Endothelial cell of umbilical vein (primary cell): ENCODE measurements at regions not wholly inside any gene's neighbourhood (a gene's known extent, or its start where the extent isn't known, plus 50 kb on each side); places are given as distances from the start of the nearest gene placed in this dataset.

Experiments used
- BruUV-seq: library from RNA; stranded (reverse); fragments of 400-500 nt; replicated peaks from 2 replicates; lab custom pipeline; 2021; lab: Mats Ljungman, UMichigan
- CTCF ChIA-PET: fragments of 300-600, 350-600 bp; sonication (Branson Sonifier 250); formaldehyde crosslinking; loops from one replicate; lab custom pipeline; 2021; ENCODE audit warnings: antibody characterized with exemption, inconsistent platforms; lab: Charles Lee
- POLR2A ChIA-PET: fragments of 300-600, 350-600 bp; sonication (Branson Sonifier 250); formaldehyde crosslinking; loops from one replicate; lab custom pipeline; 2021; ENCODE audit warnings: antibody characterized with exemption, inconsistent platforms; lab: Charles Lee
- DNase-seq: peaks from one replicate; pipeline ENCODE4 v3.0.0-alpha.2; 2011; ENCODE audit warnings: low read depth, low spot score
- FAIRE-seq: peaks from 2 replicates; lab custom pipeline; 2011; peaks lifted over from hg19 to GRCh38; lab: Jason Lieb, UNC
- H2AFZ ChIP-seq: 2 replicates; pipeline ENCODE4 v1.6.0; 2012; ENCODE audit warnings: low read depth, low read length, control low read depth, inconsistent platforms
- H3K27ac ChIP-seq: 2 replicates; pipeline ENCODE4 v1.5.1; 2011; ENCODE audit warnings: low read depth, mild to moderate bottlenecking, control low read depth, low read length, moderate library complexity; ENCODE audit not compliant: insufficient read depth
- H3K27me3 ChIP-seq, 2 experiments: 2 replicates each; pipeline versions ENCODE4 v1.6.0 to v1.6.1; 2011; ENCODE audit warnings: low read length in 2 of 2, mixed read lengths in 1 of 2; ENCODE audit not compliant: control insufficient read depth in 2 of 2, insufficient read depth in 2 of 2
- H3K36me3 ChIP-seq, 2 experiments: 2 replicates in 1 of 2; 3 replicates in 1 of 2; pipeline ENCODE4 v1.5.1; 2011; ENCODE audit warnings: low read length in 2 of 2, mild to moderate bottlenecking in 1 of 2, moderate library complexity in 1 of 2; ENCODE audit not compliant: control insufficient read depth in 2 of 2, insufficient read depth in 2 of 2; ENCODE audit errors: extremely low read depth in 1 of 2
- H3K4me1 ChIP-seq: 3 replicates; pipeline ENCODE4 v1.5.1; 2011; ENCODE audit warnings: mild to moderate bottlenecking, low read length; ENCODE audit not compliant: control insufficient read depth, insufficient read depth; ENCODE audit errors: extremely low read depth
- H3K4me2 ChIP-seq: 2 replicates; pipeline ENCODE4 v1.6.1; 2011; ENCODE audit warnings: low read length, control low read depth, mixed read lengths; ENCODE audit not compliant: insufficient read depth
- H3K4me3 ChIP-seq, 3 experiments: fragments of 200-600 bp in 1 of 3; sonication (generic), shearing (Covaris generic) in 1 of 3; replicated peaks in 1 of 3; 2 replicates each; pipeline ENCODE4 v1.5.1; 2011 to 2016; ENCODE audit warnings: control low read depth in 3 of 3, low read length in 3 of 3, mild to moderate bottlenecking in 2 of 3, inconsistent platforms in 1 of 3, low read depth in 1 of 3, moderate library complexity in 1 of 3; ENCODE audit not compliant: insufficient read depth in 1 of 3
- H3K79me2 ChIP-seq: 2 replicates; pipeline ENCODE4 v1.6.0; 2012; ENCODE audit warnings: low read length, inconsistent platforms; ENCODE audit not compliant: control insufficient read depth, insufficient read depth
- H3K9ac ChIP-seq: replicated peaks from 2 replicates; pipeline ENCODE3; 2011; ENCODE audit warnings: low read length, control low read depth; ENCODE audit not compliant: insufficient read depth; ENCODE audit errors: extremely low read depth
- H3K9me1 ChIP-seq: replicated peaks from 3 replicates; pipeline ENCODE4 v1.6.0; 2011; ENCODE audit warnings: mild to moderate bottlenecking, low read length; ENCODE audit not compliant: control insufficient read depth, insufficient read depth; ENCODE audit errors: extremely low read depth
- H3K9me3 ChIP-seq: replicated peaks from 2 replicates; pipeline ENCODE4 v1.5.1; 2012; ENCODE audit warnings: low read length, inconsistent platforms; ENCODE audit not compliant: control insufficient read depth, insufficient read depth
- H4K20me1 ChIP-seq: replicated peaks from 2 replicates; pipeline ENCODE3; 2011; ENCODE audit warnings: mild to moderate bottlenecking, low read length; ENCODE audit not compliant: control insufficient read depth, insufficient read depth; ENCODE audit errors: extremely low read depth
- CTCF ChIP-seq, 2 donors: IDR thresholded peaks; 1 replicate in 1 of 2; 2 replicates in 1 of 2; pipeline ENCODE4 v1.5.1; 2011; ENCODE audit warnings: low read length in 2 of 2, mild to moderate bottlenecking in 2 of 2, moderate library complexity in 2 of 2, control low read depth in 1 of 2, inconsistent platforms in 1 of 2, low read depth in 1 of 2; ENCODE audit not compliant: insufficient read depth in 1 of 2; ENCODE audit errors: extremely low read depth in 1 of 2
- EZH2 ChIP-seq: IDR thresholded peaks from 2 replicates; pipeline ENCODE4 v1.6.1; 2012; ENCODE audit warnings: borderline replicate concordance, low read depth, mild to moderate bottlenecking, moderate library complexity, low read length, inconsistent platforms; ENCODE audit not compliant: severe bottlenecking
- FOS ChIP-seq: IDR thresholded peaks from 2 replicates; pipeline ENCODE4 v1.6.1; 2011; ENCODE audit warnings: mild to moderate bottlenecking, low read length, moderate library complexity, borderline replicate concordance; ENCODE audit not compliant: insufficient read depth
- GATA2 ChIP-seq: IDR thresholded peaks from 2 replicates; pipeline ENCODE4 v1.7.0; 2011; ENCODE audit warnings: low read depth, mild to moderate bottlenecking, moderate library complexity, mixed read lengths, low read length; ENCODE audit not compliant: insufficient read length, insufficient read depth
- JUN ChIP-seq: IDR thresholded peaks from 2 replicates; pipeline ENCODE4 v1.6.1; 2011; ENCODE audit warnings: borderline replicate concordance, low read depth; ENCODE audit not compliant: insufficient read length, insufficient read depth
- MAX ChIP-seq: IDR thresholded peaks from 2 replicates; pipeline ENCODE4 v1.6.1; 2011; ENCODE audit not compliant: insufficient read depth, insufficient read length
- MYC ChIP-seq: IDR thresholded peaks from one replicate; pipeline ENCODE4 v1.6.1; 2011; ENCODE audit warnings: mild to moderate bottlenecking, low read depth, low read length
- POLR2A ChIP-seq: IDR thresholded peaks from 2 replicates; pipeline ENCODE4 v1.6.1; 2012; ENCODE audit warnings: low read depth, mild to moderate bottlenecking, control low read depth, low read length
- POLR2AphosphoS5 ChIP-seq: IDR thresholded peaks from 2 replicates; pipeline ENCODE4 v1.6.1; 2012; ENCODE audit warnings: low read depth, mild to moderate bottlenecking, control low read depth, low read length, moderate library complexity; ENCODE audit not compliant: insufficient read depth
- dilution Hi-C: fragments of 300-500 bp; cut with MboI; formaldehyde crosslinking; loops from one replicate; pipeline ENCODE4 v1.15.0; 2019; ENCODE audit warnings: low sequenced_read_pairs; ENCODE audit not compliant: extremely low pct_ligation_motif_present
- intact Hi-C: fragments of 100-400 bp; cut with micrococcal nuclease; formaldehyde crosslinking; loops from one replicate; pipeline ENCODE4 v1.10.0; 2022

- Histone ChIP-seq H3K9me1 (no peaks in the 10 kb centered on the region), H3K36me3 (no peaks in the 10 kb centered on the region), H3K4me1 (no peaks in the 10 kb centered on the region), H3K4me2 (no peak overlapping the region), H2AFZ (no peak overlapping the region), H3K27ac (no peak overlapping the region), H3K4me3 (no peak overlapping the region), H3K27me3 (no peaks in the 10 kb centered on the region), H3K9ac (no peak overlapping the region), H3K9me3 (no peaks in the 10 kb centered on the region), H4K20me1 (no peaks in the 10 kb centered on the region), H3K79me2 (no peaks in the 10 kb centered on the region)
- ChIA-PET CTCF (no interaction called here), POLR2A (no interaction called here)
- FAIRE-seq (no peak), DNase-seq (no peak)
- intact Hi-C loops (no loop called here), dilution Hi-C loops (no loop called here)
- BruUV-seq, result no TSS peak
- no peak for TF ChIP-seq MAX
- no peak for TF ChIP-seq POLR2A
- no peak for TF ChIP-seq POLR2AphosphoS5
- no peak for TF ChIP-seq FOS
- TF ChIP-seq CTCF (IDR thresholded peaks at IDR 0.05; ENCODE audit: extremely low read depth in 1 of 2, insufficient read depth in 1 of 2, low read depth in 1 of 2, low read length in 2 of 2), result no peak
- TF ChIP-seq JUN, result no peak
- TF ChIP-seq EZH2, result no peak
- no peak for TF ChIP-seq MYC
- no peak for TF ChIP-seq GATA2
Measured at GRCh38 chr5:35285011-35285410, 54.7 kb upstream of the PRLR start.
